ENCODE measurements at regions not wholly inside any gene's neighbourhood (a gene's known extent, or its start where the extent isn't known, plus 50 kb on each side); places are given as distances from the start of the nearest gene placed in this dataset.

GRCh38 chr2:51718881-51719280 is 686.9 kb upstream of the NRXN1 start:
- DNase-seq (ENCODE audit: low read depth in 4 of 4, low spot score in 1 of 4), result no peak

GRCh38 chr2:51717312-51717711 is 685.4 kb upstream of the NRXN1 start:
- DNase-seq (ENCODE audit: low read depth in 4 of 4, low spot score in 1 of 4), result no peak

GRCh38 chr2:51711766-51712165 is 679.8 kb upstream of the NRXN1 start:
- no peak for DNase-seq (ENCODE audit: low read depth in 4 of 4, low spot score in 1 of 4)

- DNase-seq (ENCODE audit: low read depth in 4 of 4, low spot score in 1 of 4), result no peak
Observed at GRCh38 chr2:51710222-51710621, 678.3 kb upstream of the NRXN1 start.

- DNase-seq (ENCODE audit: low read depth in 4 of 4, low spot score in 1 of 4), result no peak
Observed at GRCh38 chr2:51707625-51708024, 675.7 kb upstream of the NRXN1 start.

GRCh38 chr2:51706220-51706619 is 674.3 kb upstream of the NRXN1 start:
- DNase-seq (ENCODE audit: low read depth in 4 of 4, low spot score in 1 of 4), result no peak

- no peak for DNase-seq (ENCODE audit: low read depth in 4 of 4, low spot score in 1 of 4)
Observed at GRCh38 chr2:51705417-51705816, 673.5 kb upstream of the NRXN1 start.

GRCh38 chr2:51698021-51698420 is 666.1 kb upstream of the NRXN1 start:
- no peak for DNase-seq (ENCODE audit: low read depth in 4 of 4, low spot score in 1 of 4)

GRCh38 chr2:51697095-51697494 is 665.2 kb upstream of the NRXN1 start:
- no peak for DNase-seq (ENCODE audit: low read depth in 4 of 4, low spot score in 1 of 4)

- no peak for DNase-seq (ENCODE audit: low read depth in 4 of 4, low spot score in 1 of 4)
Observed at GRCh38 chr2:51695531-51695930, 663.6 kb upstream of the NRXN1 start.

- no peak for DNase-seq (ENCODE audit: low read depth in 4 of 4, low spot score in 1 of 4)
Observed at GRCh38 chr2:51693640-51694039, 661.7 kb upstream of the NRXN1 start.

GRCh38 chr2:51681854-51682253 is 649.9 kb upstream of the NRXN1 start:
- DNase-seq (ENCODE audit: low read depth in 4 of 4, low spot score in 1 of 4), result no peak

GRCh38 chr2:51673628-51674027 is 641.7 kb upstream of the NRXN1 start:
- no peak for DNase-seq (ENCODE audit: low read depth in 4 of 4, low spot score in 1 of 4)

- no peak for DNase-seq (ENCODE audit: low read depth in 4 of 4, low spot score in 1 of 4)
Observed at GRCh38 chr2:51667679-51668078, 635.7 kb upstream of the NRXN1 start.

GRCh38 chr2:51662187-51662586 is 630.3 kb upstream of the NRXN1 start:
- DNase-seq (ENCODE audit: low read depth in 4 of 4, low spot score in 1 of 4), result no peak

GRCh38 chr2:51657849-51658248 is 625.9 kb upstream of the NRXN1 start:
- no peak for DNase-seq (ENCODE audit: low read depth in 4 of 4, low spot score in 1 of 4)

GRCh38 chr2:51650769-51651168 is 618.8 kb upstream of the NRXN1 start:
- DNase-seq (ENCODE audit: low read depth in 4 of 4, low spot score in 1 of 4), result no peak

GRCh38 chr2:51649366-51649765 is 617.4 kb upstream of the NRXN1 start:
- DNase-seq (ENCODE audit: low read depth in 4 of 4, low spot score in 1 of 4), result no peak

- DNase-seq (ENCODE audit: low read depth in 4 of 4, low spot score in 1 of 4), result no peak
Observed at GRCh38 chr2:51638811-51639210, 606.9 kb upstream of the NRXN1 start.

- DNase-seq (ENCODE audit: low read depth in 4 of 4, low spot score in 1 of 4), result no peak
Observed at GRCh38 chr2:51633073-51633472, 601.1 kb upstream of the NRXN1 start.

- no peak for DNase-seq (ENCODE audit: low read depth in 4 of 4, low spot score in 1 of 4)
Observed at GRCh38 chr2:51629406-51629805, 597.5 kb upstream of the NRXN1 start.

GRCh38 chr2:51628917-51629316 is 597.0 kb upstream of the NRXN1 start:
- no peak for DNase-seq (ENCODE audit: low read depth in 4 of 4, low spot score in 1 of 4)

GRCh38 chr2:51624995-51625394 is 593.1 kb upstream of the NRXN1 start:
- no peak for DNase-seq (ENCODE audit: low read depth in 4 of 4, low spot score in 1 of 4)

- no peak for DNase-seq (ENCODE audit: low read depth in 4 of 4, low spot score in 1 of 4)
Observed at GRCh38 chr2:51620796-51621195, 588.9 kb upstream of the NRXN1 start.

Measured in stimulated activated CD4-positive, alpha-beta T cell treated with anti-CD3 and anti-CD28 coated beads, Interleukin-1b, Interleukin-23, amount 100 ng/mL, for 24 hours (primary cell).